Activated naive CD8-positive, alpha-beta T cell treated with anti-CD3 and anti-CD28 coated beads, Interleukin-2, amount 10 ng/mL, durations not matched to agents 7 days and 5 days (primary cell): ENCODE measurements at regions not wholly inside any gene's neighbourhood (a gene's known extent, or its start where the extent isn't known, plus 50 kb on each side); places are given as distances from the start of the nearest gene placed in this dataset.
"Not testable (repeated sequence)": the region's sequence is repeated elsewhere in the genome, so short reads cannot be mapped to it uniquely, and the experiment has no call there.

ENCODE experiments used
- ATAC-seq: fragments of 150-1000 bp; cut with Tn5 transposase; one replicate; pipeline ENCODE4 v1.10.0; 2021; ENCODE audit warnings: low read depth, moderate library complexity
- POLR2A ChIA-PET: fragments of 350-600 bp; sonication (Branson Sonifier 250); formaldehyde crosslinking; loops from one replicate; lab custom pipeline; 2021; ENCODE audit warnings: antibody characterized with exemption; lab: Charles Lee
- DNase-seq: peaks from one replicate; pipeline ENCODE4 v3.0.0; 2021
- H3K27ac Mint-ChIP-seq: one replicate; pipeline ENCODE4 v1.8.0; 2022; ENCODE audit warnings: mild to moderate bottlenecking, mixed read lengths
- H3K27me3 Mint-ChIP-seq: one replicate; pipeline ENCODE4 v1.8.0; 2022; ENCODE audit warnings: mild to moderate bottlenecking, moderate library complexity, mixed read lengths
- H3K36me3 Mint-ChIP-seq: one replicate; pipeline ENCODE4 v1.8.0; 2021; ENCODE audit warnings: mild to moderate bottlenecking, mixed read lengths
- H3K4me1 Mint-ChIP-seq: one replicate; pipeline ENCODE4 v1.8.0; 2021; ENCODE audit warnings: mixed read lengths
- H3K4me3 Mint-ChIP-seq: one replicate; pipeline ENCODE4 v1.8.0; 2022; ENCODE audit warnings: mild to moderate bottlenecking, moderate library complexity, mixed read lengths
- H3K9me3 Mint-ChIP-seq: one replicate; pipeline ENCODE4 v1.8.0; 2021; ENCODE audit warnings: mixed read lengths

DNA sequence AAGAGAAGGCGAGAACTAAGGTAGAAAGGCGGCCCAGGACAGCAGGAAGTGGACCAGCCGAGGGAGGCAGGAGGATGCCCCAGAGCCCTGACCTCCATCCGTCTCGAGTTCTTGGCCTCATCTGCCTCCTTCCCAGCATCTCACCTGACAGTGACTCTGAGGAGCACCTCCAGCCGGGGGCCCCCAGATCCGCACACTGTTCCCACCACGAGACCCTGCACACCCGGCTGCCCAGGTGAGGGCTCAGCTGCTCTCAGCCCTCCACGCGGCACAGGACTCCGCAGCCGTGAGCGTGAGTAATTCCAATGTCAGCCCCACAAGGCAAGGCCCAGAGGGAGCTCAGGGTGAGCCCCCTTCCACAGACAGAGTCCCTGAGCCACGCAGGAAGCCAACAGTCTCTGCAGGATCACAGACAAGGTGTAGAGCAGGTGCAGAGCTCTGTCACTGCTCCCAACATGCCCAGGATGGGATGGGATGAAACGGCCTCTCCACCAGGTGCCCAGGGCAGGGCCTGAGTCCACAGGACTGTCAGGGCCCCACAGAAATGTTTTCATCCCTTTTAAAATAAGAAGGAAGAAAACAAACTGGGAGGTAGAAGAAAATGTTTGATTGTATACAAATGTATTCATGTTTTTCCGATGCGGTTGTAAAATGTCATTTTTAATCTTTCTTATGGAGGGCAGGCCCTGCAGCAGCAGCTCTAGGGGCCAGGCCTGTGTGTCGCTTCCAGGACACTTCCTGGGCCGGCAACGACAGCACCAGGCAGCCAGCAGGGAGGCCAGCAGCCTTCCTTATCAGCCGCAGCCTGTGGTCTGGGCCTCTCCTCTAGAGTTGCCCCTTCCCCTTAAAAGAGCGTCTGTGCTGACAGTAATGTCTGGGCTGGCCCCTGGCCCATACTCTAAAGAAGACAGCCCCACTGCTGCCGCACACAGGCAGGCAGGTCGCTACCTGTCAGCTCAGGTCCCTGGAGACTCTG, 66.9 kb downstream of the DLL1 start:
- Mint-ChIP-seq H3K4me1 (peaks cover 14% of the 10 kb centered on the region), H3K27ac (no peak overlapping the region), H3K4me3 (no peak overlapping the region), H3K27me3 (peaks cover 4% of the 10 kb centered on the region), H3K9me3 (no peaks in the 10 kb centered on the region), H3K36me3 (no peaks in the 10 kb centered on the region)
- POLR2A ChIA-PET, result no interaction called here
- ATAC-seq, result no peak
- DNase-seq, result peak; percentile 15

DNA sequence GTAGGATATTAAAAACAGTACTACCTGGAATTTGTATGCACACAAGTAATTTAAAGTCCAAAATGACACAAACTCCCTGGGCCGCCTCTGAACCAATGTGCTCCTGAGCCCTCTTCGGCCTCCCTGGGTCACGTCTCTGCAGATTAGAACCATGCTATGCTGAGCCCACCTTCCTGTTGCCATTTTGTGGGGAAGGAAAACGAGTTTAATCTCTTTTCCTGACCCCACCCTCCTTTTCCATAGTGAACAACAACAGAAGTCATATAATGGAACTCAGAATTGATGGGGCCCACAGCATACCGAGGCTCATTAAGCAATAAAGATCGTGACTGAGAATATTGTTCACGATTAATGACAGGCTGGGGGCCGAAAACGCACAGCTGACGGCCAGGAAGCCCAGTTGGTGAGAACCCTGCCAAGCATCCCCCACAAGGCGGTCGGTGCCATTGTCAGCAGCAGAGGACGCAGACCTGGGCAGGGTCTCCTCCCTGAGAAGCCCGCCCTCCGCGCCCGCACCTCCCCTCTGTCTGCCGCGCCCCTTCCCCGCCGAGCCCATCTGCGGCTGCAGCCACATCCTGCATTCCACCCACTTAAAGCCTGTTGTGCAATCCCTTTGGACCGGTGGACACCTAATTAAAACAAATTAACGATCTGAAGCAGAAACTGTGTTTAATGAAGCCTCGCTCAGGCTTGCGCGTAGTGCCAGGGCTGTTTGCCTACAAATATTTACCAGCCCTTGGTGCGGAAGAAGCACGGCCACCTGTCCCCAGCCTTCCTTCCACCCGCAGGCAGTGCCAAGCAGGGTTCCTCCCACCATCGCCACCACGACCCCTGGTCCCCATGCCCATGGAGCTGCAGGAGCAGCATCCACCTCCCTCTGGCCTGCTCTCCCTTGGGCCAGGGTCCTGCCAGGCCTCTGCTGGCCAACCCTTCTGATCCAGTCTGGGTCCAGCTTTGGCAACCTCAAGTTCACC, 68.1 kb downstream of the DLL1 start:
- peak; percentile 48 for ATAC-seq
- no peak overlapping the region for H3K27ac Mint-ChIP-seq
- POLR2A ChIA-PET, result interaction anchor here (0.6 to 1.7 kb wide), 2 partner anchors 135 to 315 kb away, joined by 3 to 5 read pairs; no protein-coding TSS in a partner anchor
- peaks cover 14% of the 10 kb centered on the region for H3K4me1 Mint-ChIP-seq
- DNase-seq, result peak; percentile 44
- H3K4me3 Mint-ChIP-seq, result peak overlapping the region; percentile 45
- no peaks in the 10 kb centered on the region for H3K36me3 Mint-ChIP-seq
- H3K9me3 Mint-ChIP-seq, result no peaks in the 10 kb centered on the region
- H3K27me3 Mint-ChIP-seq, result peaks cover 4% of the 10 kb centered on the region

DNA sequence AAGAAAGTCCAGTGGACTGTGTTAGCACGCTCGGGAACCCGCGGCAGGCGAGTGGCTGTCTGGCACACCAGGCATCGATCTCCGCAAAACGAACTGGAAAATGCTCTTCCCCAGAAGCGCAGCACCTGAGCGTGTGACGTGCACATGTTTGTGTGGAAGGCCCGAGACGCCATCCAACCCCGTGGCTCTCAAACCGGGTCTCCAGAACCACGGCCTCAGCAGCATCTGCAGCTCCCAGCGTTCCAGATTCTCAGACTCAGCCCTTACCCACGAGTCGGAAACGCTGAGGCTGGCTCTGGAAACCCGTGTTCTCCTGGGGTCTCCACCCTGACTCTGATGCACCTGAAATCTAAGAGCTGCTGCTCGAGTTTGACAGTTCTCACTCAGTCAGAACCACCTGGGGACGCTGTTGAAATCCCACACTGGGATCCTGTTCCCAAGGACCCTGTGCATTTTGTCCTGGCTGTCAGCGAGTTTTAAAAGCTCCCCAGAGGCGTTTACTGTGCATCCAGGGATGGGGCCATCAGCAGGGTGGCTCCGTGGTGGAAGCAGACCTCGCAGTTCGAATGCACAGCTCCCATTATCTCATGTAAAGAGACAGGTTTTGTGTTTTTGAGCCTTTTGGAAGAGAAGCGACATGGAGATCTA, 69.0 kb downstream of the DLL1 start:
- Mint-ChIP-seq H3K27ac (no peak overlapping the region), H3K4me1 (peaks cover 14% of the 10 kb centered on the region), H3K36me3 (no peaks in the 10 kb centered on the region), H3K4me3 (no peak overlapping the region), H3K27me3 (peaks cover 4% of the 10 kb centered on the region), H3K9me3 (no peaks in the 10 kb centered on the region)
- POLR2A ChIA-PET, result interaction anchor here (0.6 to 1.7 kb wide), 2 partner anchors 134 to 316 kb away, joined by 3 to 5 read pairs; no protein-coding TSS in a partner anchor
- DNase-seq (peak; percentile 25), ATAC-seq (no peak)

DNA sequence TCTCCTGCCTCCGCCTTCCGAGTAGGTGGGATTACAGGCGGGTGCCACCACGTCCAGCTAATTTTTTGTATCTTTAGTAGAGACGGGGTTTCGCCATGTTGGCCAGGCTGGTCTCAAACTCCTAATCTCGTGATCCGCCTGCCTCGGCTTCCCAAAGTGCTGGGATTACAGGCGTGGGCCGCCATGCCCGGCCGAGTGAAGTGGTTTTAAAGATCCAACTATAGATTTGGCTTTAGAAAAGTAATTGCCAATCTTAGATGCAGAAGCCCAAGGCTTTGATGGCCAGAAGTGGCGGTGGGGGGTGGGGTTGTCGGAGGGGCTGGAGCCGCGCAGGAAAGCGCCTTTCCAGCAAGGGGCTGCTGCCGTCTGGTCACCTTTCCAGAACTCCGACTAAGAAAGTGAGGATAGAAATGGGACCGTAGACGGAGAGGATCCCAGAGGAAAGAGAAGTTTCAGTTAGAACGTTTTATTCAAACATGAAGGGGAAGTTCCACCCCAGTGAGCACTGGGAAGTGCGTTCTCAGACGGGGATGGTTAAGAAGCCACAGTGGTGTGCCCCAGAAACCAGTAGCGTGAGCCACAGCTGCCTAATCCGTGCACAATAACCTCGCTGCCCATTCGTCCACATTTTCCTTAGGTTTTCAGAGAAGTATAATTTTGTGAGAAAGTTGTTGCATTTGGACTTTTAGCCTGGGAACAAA, 69.7 kb downstream of the DLL1 start:
- Mint-ChIP-seq H3K4me3 (no peak overlapping the region), H3K27me3 (peaks cover 4% of the 10 kb centered on the region), H3K4me1 (peaks cover 14% of the 10 kb centered on the region), H3K27ac (no peak overlapping the region), H3K9me3 (no peaks in the 10 kb centered on the region), H3K36me3 (no peaks in the 10 kb centered on the region)
- POLR2A ChIA-PET, result interaction anchor here (1.7 kb wide), 1 partner anchor 133 kb away, joined by 5 read pairs; no protein-coding TSS in a partner anchor
- ATAC-seq (peak; percentile 33), DNase-seq (peak; percentile 31)

DNA sequence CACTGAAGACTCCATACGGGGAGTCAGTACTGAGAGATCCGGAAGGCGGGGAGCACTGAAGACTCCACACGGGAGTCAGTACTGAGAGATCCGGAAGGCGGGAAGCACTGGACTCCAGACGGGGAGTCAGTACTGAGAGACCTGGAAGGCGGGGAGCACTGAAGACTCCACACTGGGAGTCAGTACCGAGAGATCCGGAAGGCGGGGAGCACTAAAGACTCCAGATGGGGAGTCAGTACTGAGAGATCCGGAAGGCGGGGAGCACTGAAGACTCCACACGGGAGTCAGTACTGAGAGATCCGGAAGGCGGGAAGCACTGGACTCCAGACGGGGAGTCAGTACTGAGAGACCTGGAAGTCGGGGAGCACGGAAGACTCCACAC, 77.2 kb downstream of the DLL1 start:
- H3K27me3 Mint-ChIP-seq, DNase-seq, H3K36me3 Mint-ChIP-seq, H3K27ac Mint-ChIP-seq, H3K9me3 Mint-ChIP-seq, H3K4me3 Mint-ChIP-seq, H3K4me1 Mint-ChIP-seq, ATAC-seq, POLR2A ChIA-PET: not testable (repeated sequence)

DNA sequence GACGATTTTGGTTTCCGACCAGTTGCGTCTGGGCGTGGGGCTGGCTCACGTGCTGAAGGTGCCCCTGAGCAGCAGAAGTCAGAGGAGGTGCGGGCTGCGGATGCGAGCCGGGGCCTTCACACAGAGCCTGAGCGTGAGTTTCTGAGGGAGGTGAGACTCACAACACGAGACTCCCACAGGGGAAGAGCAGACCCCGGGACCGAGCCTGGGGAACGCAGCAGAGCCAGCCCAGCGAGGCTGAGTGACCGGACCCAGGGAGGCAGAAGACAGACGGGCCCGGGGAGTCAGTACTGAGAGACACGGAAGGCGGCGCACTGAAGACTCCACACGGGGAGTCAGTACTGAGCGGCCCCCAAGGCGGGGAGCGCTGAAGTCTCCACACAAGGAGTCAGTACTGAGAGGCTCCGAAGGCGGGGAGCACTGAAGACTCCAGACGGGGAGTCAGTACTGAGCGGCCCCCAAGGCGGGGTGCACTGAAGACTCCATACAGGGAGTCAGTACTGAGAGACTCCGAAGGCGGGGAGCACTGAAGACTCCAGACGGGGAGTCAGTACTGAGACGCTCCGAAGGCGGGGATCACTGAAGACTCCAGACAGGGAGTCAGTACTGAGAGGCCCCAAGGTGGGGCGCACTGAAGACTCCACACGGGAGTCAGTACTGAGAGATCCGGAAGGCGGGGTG, 77.8 kb downstream of the DLL1 start:
- DNase-seq, result peak; percentile 22

DNA sequence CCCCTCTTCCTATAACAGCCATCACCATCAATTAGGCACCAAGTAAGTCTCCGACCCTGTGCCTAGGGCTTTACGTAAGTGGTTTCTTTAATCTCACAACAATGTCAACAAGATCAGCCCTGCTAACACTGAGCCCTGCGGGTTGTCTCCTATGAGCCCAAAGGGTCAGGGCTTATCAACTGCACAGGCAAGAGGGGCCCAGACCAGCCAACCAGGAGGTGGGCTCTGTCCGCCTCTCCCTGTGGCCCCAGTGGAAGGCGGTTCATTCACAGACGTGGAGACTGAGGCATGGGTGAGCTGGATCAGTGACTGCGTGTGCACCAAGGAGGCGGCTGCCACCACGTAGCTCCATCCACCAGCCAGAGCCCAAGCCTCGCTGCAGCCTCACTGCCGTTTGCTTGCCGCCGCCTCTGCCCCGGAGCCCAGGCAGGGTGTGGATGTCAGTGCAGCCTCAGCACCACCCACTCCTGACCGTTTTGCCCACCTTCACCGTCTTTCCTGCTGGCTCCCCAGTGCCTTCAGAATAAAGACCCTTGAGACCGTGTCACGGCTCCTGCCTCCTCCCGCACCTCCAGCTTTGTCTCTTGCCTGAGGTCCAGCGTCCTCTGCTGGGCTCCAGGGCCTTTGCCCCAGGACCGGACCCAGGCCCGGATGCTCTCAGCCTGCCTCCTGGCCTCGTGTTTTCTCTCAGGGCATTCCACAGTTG, 78.7 kb downstream of the DLL1 start:
- Mint-ChIP-seq H3K9me3 (no peaks in the 10 kb centered on the region), H3K36me3 (no peaks in the 10 kb centered on the region), H3K4me3 (no peak overlapping the region), H3K27ac (no peak overlapping the region), H3K4me1 (no peaks in the 10 kb centered on the region), H3K27me3 (peaks cover 1% of the 10 kb centered on the region)
- peak; percentile 14 for DNase-seq
- no peak for ATAC-seq
- POLR2A ChIA-PET, result no interaction called here

More for the DNA sequence above, 77.8 kb downstream of the DLL1 start:
- ATAC-seq, result no peak
- Mint-ChIP-seq H3K27ac (no peak overlapping the region), H3K27me3 (peaks cover 1% of the 10 kb centered on the region), H3K36me3 (no peaks in the 10 kb centered on the region), H3K9me3 (no peaks in the 10 kb centered on the region), H3K4me3 (no peak overlapping the region), H3K4me1 (no peaks in the 10 kb centered on the region)
- POLR2A ChIA-PET, result no interaction called here

DNA sequence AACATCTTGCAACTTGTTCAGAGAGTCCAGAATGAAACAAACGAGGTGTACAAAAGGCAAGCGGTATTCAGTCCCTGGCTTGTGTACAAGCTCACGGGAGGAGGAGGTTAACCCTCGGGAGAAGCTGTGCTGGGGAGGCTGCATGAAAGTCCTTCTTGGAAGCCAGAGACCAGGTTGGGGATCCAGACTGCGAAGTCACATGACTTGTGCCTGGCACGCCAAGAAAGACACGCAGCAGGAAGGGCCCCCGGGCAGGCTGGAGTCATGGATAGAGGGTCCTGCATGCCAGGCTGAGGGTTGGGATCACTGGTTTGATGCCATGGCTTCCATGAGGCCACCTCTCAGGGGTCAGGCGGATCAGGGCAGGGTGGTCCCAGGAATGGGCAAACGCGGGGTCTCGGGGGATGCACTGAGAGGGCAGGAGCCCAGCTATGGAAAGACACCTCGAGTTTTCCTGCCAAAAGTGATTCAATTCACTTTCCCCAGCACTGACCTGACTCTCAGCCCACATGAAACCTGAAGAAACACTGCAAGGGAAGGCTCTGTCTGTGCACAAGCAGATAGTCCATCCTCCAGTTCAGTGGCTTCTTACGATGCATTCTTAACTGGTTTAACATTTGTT, 79.4 kb downstream of the DLL1 start:
- POLR2A ChIA-PET, result no interaction called here
- ATAC-seq (no peak), DNase-seq (no peak)
- Mint-ChIP-seq H3K27ac (no peak overlapping the region), H3K4me3 (no peak overlapping the region), H3K27me3 (peaks cover 1% of the 10 kb centered on the region), H3K36me3 (no peaks in the 10 kb centered on the region), H3K4me1 (no peaks in the 10 kb centered on the region), H3K9me3 (no peaks in the 10 kb centered on the region)

DNA sequence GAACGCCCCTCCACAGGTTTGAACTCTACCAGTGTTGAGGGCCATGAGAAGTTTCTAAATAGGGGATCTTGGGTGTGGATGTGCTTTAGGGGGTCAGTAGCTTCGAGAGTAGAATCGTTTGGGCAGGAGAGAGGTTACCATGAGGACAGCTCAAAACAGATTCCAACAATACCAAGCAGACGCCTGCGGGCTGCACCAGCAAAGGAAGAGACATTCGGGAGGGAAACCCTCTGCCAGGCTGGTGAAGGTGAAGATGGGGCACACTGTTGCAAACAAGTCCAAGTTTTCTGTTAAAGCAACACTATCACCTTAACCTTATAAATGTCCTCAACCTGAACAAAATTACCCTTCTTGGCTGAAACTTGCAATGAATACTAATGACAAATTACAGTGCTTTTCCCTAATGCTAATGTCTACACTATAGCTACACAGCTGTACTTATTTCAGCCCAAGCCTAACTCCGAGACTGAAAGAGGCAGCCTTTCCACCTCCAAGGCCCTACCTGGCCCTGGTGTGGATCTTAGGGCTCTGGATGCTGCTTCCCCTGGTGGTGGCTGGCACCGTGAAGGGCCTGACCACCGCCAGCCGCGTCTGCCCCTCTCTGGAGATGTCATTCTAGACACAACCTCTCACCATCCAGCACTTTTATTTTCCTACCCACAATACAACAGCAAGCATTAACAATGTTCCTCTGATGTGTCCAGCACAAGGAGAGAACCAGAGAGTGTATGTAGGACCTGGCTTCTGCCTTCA, 80.1 kb downstream of the DLL1 start:
- DNase-seq (peak; percentile 23), ATAC-seq (no peak)
- Mint-ChIP-seq H3K27me3 (peaks cover 1% of the 10 kb centered on the region), H3K27ac (no peak overlapping the region), H3K36me3 (peaks cover 2% of the 10 kb centered on the region), H3K9me3 (peaks cover 7% of the 10 kb centered on the region), H3K4me3 (no peak overlapping the region), H3K4me1 (no peaks in the 10 kb centered on the region)
- POLR2A ChIA-PET, result no interaction called here

DNA sequence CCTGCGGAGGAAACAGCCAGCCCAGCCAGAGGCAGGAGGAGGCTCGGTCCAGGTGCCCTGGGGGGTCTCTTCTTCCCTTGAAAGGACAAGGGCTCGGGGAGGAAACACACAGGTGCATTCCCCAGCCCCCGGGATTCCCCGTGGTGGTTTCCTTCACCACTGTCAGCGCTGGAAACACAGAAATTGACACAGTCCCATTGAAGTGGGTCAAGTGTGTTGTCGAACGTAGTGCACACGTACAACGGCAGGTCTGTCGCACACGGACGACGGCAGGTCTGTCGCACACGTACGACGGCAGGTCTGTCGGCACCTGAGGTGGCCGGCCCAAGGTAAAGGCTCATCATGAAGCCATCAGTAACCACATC, 80.9 kb downstream of the DLL1 start:
- Mint-ChIP-seq H3K36me3 (peaks cover 5% of the 10 kb centered on the region), H3K4me3 (no peak overlapping the region), H3K27ac (no peak overlapping the region), H3K4me1 (no peaks in the 10 kb centered on the region), H3K27me3 (peaks cover 1% of the 10 kb centered on the region), H3K9me3 (peaks cover 10% of the 10 kb centered on the region)
- no peak for ATAC-seq
- POLR2A ChIA-PET, result no interaction called here
- DNase-seq, result peak; percentile 21
